GM18873 (cell line): ENCODE measurements at regions not wholly inside any gene's neighbourhood (a gene's known extent, or its start where the extent isn't known, plus 50 kb on each side); places are given as distances from the start of the nearest gene placed in this dataset.

ENCODE experiments used
- ATAC-seq: cut with Tn5 transposase; IDR thresholded peaks from one replicate; pipeline ENCODE4 v1.9.1; 2021; ENCODE audit warnings: mild to moderate bottlenecking, moderate library complexity, moderate number of reproducible peaks; ENCODE audit not compliant: unreplicated experiment, low FRiP score

DNA sequence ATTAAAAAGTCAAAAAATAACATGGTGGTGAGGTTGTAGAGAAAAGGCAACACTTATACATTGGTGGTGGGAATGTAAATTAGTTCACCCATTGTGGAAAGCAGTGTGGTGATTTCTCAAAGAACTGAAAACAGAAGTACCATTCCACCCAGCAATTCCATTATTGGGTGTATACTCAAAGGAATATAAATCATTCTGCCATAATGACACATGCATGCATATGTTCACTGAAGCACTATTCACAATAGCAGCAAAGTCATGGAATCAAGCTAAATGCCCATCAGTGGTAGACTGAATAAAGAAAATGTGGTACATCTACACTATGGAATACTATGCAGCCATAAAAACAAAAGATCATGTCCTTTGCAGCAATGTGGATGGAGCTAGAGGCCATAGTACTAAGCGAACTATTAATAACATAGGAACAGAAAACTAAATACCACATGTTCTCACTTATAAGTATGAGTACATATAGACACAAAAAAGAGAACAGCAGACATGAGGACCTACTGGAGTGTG, 66.1 kb upstream of the MKLN1 start:
- ATAC-seq, result no peak

DNA sequence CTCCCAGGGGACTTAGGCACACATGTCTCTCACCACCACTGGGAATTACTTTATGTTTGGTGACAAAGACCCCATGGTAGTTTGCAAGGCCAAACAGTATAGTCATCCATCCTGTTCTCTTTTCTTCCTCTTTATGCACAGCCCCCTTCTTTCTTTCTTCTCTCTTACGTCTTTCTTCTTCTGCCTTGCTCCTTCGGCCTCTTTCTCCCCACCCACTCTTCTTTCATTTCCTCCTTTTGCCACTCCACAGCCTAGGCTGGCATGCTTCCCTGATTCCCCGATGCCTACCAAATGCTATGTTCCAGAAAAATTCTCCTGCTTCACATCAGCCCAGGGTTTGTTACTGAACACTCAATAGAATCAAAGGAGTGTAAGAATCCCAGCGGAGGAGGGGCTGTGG, 62.4 kb upstream of the MKLN1 start:
- no peak for ATAC-seq

DNA sequence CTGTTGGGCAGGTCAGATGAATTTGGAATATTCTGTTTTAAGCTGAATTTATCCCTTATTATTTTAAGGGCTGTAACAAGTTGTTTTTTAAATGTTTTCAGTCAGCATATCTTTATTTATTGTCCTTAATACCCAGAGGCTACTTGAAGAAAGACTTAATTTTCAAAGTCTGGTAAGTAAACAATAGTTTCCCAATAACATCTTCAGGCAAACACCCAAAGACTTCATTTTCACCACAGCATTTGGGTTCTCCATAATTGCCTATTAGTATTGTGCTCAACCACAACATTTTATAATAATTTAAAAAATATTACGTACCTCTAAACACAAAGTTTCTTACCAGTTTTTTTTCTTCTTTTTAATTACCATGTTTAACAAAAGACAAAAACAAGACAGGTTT, 60.0 kb upstream of the MKLN1 start:
- no peak for ATAC-seq

DNA sequence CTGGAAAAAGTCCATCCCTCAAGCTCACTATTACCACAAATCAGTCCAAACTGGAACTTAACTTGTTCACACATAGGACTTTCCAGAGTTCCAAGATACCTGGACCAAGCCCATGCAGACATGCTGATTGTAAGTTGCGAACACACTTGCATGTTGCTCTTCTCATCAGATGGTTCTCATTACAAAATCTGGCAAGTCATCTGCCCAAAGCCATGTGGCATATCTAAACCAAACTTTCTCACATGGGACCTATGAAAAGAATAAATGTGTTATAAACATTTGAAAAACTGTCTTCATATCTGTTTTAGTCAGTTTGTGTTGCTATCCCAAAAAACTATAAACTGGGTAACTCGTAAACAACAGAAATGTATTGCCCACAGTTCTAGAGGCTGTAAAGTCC, 58.8 kb upstream of the MKLN1 start:
- ATAC-seq, result no peak

DNA sequence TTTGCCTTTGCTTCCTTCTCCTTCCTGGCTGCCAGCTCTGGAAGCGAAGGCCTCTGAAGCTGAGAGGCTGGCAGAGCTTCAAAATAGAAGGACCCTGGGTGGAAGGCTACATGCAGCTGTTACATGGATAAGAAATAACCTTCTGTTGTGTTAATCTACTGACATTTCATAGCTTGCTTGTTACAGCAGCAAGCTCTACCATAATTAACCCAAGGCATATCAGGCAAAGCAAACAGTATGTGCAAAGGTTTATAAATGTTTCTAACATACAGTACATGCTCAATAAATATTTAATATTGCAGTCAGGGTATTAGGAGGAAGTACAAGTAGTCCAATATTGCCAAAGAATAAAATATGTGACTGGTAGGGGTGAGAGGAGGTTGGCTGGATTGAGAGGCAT, 55.6 kb upstream of the MKLN1 start:
- no peak for ATAC-seq

DNA sequence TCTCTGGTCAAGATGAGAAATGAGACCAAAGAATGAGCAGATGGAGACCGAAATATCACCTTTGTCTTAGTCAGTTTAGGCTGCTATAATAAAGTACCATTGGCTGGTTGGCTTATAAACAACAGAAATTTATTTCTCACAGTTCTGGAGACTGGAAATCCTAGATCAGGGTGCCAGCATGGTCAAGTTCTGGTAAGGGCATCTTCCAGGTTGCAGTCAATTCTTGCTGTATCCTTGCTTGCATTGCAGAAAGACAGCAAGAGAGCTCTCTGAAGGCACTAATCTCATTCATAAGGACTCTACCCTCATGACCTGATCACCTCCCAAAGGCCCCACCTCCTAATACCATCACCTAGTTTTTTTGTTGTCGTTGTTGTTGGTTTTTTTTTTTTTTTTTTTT, 52.7 kb upstream of the MKLN1 start:
- ATAC-seq, result no peak

DNA sequence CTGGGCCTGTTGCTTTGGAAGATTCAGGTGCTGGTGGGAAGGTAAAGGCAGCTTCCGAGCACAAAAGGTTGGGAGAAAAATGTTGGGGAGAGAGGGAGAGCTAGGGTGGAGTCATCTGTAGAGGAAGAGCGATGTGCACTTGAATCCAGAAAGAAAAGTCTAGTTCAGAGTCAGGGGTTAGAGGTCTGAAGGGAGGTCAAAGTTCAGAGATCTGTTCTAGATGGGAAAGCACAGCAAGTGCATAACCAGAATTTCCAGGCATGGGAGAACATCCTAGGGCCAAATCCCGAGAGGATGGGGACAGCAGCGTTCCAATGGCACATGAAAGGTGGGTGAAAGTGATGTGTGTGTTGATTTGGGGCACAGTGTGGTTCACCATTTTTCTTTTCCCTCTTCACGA, 51.5 kb upstream of the MKLN1 start:
- no peak for ATAC-seq

DNA sequence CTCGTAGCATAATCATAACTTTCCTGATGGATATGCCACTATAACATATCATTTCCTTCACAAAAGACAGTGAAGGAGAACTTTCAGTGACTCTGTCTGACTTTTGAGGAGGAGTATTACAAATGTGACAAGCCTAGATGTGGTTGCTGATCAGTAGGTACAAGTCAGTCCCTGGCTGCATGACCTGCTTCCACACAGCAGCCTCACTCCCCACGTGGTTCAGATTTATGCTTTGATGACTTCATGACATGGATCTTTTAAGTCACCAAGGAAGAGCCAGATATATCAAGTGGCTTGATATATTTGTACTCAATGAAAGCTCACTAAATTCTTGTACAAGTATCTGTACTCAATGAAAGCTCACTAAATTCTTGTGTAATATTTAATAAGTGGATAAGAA, 50.9 kb upstream of the MKLN1 start:
- ATAC-seq, result no peak
